ENCODE measurements at regions not wholly inside any gene's neighbourhood (a gene's known extent, or its start where the extent isn't known, plus 50 kb on each side); places are given as distances from the start of the nearest gene placed in this dataset.

GRCh38 chr7:138349841-138350700, 110.0 kb upstream of the TRIM24 start:
- TF ChIP-seq CTCF (IDR thresholded peaks at IDR 0.05; ENCODE audit: poor library complexity, severe bottlenecking) = no peak
- TF ChIP-seq TAF1 (IDR thresholded peaks at IDR 0.05; ENCODE audit: low read depth) = no peak
- TF ChIP-seq EZH2 (IDR thresholded peaks at IDR 0.05; ENCODE audit: borderline replicate concordance, insufficient read depth, low read length, poor library complexity, severe bottlenecking) = no peak

Data from neural cell (in vitro differentiated cells).